Body of pancreas (tissue), 4 donors: ENCODE measurements at regions not wholly inside any gene's neighbourhood (a gene's known extent, or its start where the extent isn't known, plus 50 kb on each side); places are given as distances from the start of the nearest gene placed in this dataset.

Experiments
- ATAC-seq: fragments of 150-250 bp; one replicate; pipeline ENCODE4 v1.9.1; 2016
- DNase-seq, 4 donors: peaks; one replicate each; pipeline ENCODE4 v3.0.0-alpha.2; 2019
- H3K27ac ChIP-seq, 4 donors: fragments of 200-600 bp; sonication (generic); 1 replicate in 3 of 4; 2 replicates in 1 of 4; pipeline versions ENCODE4 v1.5.1 to v1.6.1; 2016 to 2019; ENCODE audit warnings: mild to moderate bottlenecking in 1 of 4, mixed read lengths in 1 of 4, moderate library complexity in 1 of 4
- H3K27me3 ChIP-seq, 2 donors: fragments of 200-600 bp; sonication (generic); one replicate each; pipeline ENCODE4 v1.6.0; 2016; ENCODE audit warnings: mild to moderate bottlenecking in 1 of 2
- H3K36me3 ChIP-seq, 2 donors: fragments of 200-600 bp; sonication (generic); replicated peaks in 1 of 2; 2 replicates each; pipeline ENCODE4 v1.5.1; 2016; ENCODE audit warnings: low read depth in 2 of 2; ENCODE audit not compliant: insufficient read depth in 1 of 2
- H3K4me1 ChIP-seq: fragments of 200-600 bp; sonication (generic); one replicate; pipeline ENCODE4 v1.6.0; 2016
- H3K4me3 ChIP-seq, 2 donors: fragments of 200-600 bp; sonication (generic); 1 replicate in 1 of 2; 2 replicates in 1 of 2; pipeline ENCODE4 v1.5.1; 2016 to 2019
- H3K9me3 ChIP-seq, 3 donors: fragments of 200-600 bp; sonication (generic); 1 replicate in 2 of 3; 2 replicates in 1 of 3; pipeline ENCODE4 v1.5.1; 2016
- CTCF ChIP-seq, 7 experiments: fragments of 450-650 bp in 4 of 7; fragments of 200-600 bp in 3 of 7; sonication (generic) in 3 of 7; IDR thresholded peaks; one replicate each; pipeline ENCODE4 v1.5.1; 2016 to 2019; ENCODE audit warnings: antibody characterized with exemption in 7 of 7
- POLR2A ChIP-seq, 3 donors: fragments of 450-650 bp; IDR thresholded peaks; one replicate each; pipeline ENCODE4 v1.6.1; 2016; ENCODE audit warnings: antibody characterized with exemption in 3 of 3, mild to moderate bottlenecking in 2 of 3
- WGBS, 2 donors: methylation state at CpG; one replicate each; pipeline ENCODE4 v1.1.5; 2017; 5-methylcytosine and 5-hydroxymethylcytosine counted together
- intact Hi-C: fragments of 100-400 bp; cut with DNase I; formaldehyde crosslinking; loops from one replicate; pipeline ENCODE4 v1.15.1; 2023

- DNase-seq (no peak), ATAC-seq (no peak)
- no peaks in the 10 kb centered on the region for H3K9me3 ChIP-seq
- H3K4me1 ChIP-seq = peaks cover 36% of the 10 kb centered on the region
- no peak overlapping the region for H3K4me3 ChIP-seq
- no peaks in the 10 kb centered on the region for H3K36me3 ChIP-seq
- WGBS, 2 donors = 74 to 83% methylated on average over 2 of the region's 2 CpGs
- no peak for TF ChIP-seq POLR2A (IDR thresholded peaks at IDR 0.05)
- TF ChIP-seq CTCF (IDR thresholded peaks at IDR 0.05) = no peak
- H3K27ac ChIP-seq = peak overlapping the region in 3 of 4 donors; percentile 90 to 92 (median 90)
- intact Hi-C loops = no loop called here
- H3K27me3 ChIP-seq = no peaks in the 10 kb centered on the region
Measured at GRCh38 chr1:201711811-201712210, 117.1 kb upstream of the IPO9 start.

GRCh38 chr1:201712387-201713085 lies 116.4 kb upstream of the IPO9 start:
- no peak overlapping the region for H3K4me3 ChIP-seq
- H3K9me3 ChIP-seq = no peaks in the 10 kb centered on the region
- peaks cover 36% of the 10 kb centered on the region for H3K4me1 ChIP-seq
- WGBS, 2 donors = 82 to 83% methylated on average over 5 to 7 of the region's 7 CpGs
- H3K27me3 ChIP-seq = no peaks in the 10 kb centered on the region
- H3K36me3 ChIP-seq = no peaks in the 10 kb centered on the region
- no peak for ATAC-seq
- H3K27ac ChIP-seq = peak overlapping the region; percentile 90 to 92 (median 90)
- intact Hi-C loops = no loop called here
- no peak for DNase-seq
- TF ChIP-seq CTCF (IDR thresholded peaks at IDR 0.05) (no peak), POLR2A (IDR thresholded peaks at IDR 0.05) (no peak)

GRCh38 chr1:201713086-201713810 lies 115.7 kb upstream of the IPO9 start:
- DNase-seq (peak; percentile 88 to 99 (median 96)), ATAC-seq (peak; percentile 95)
- TF ChIP-seq POLR2A (IDR thresholded peaks at IDR 0.05) (peak; percentile 27 to 62 (median 51)), CTCF (IDR thresholded peaks at IDR 0.05) (no peak)
- Histone ChIP-seq H3K9me3 (no peaks in the 10 kb centered on the region), H3K27ac (peak overlapping the region; percentile 90 to 92 (median 90)), H3K4me3 (no peak overlapping the region), H3K27me3 (no peaks in the 10 kb centered on the region), H3K4me1 (peaks cover 36% of the 10 kb centered on the region), H3K36me3 (no peaks in the 10 kb centered on the region)
- WGBS, 2 donors = 35 to 40% methylated on average over 2 to 3 of the region's 3 CpGs
- intact Hi-C loops = no loop called here

GRCh38 chr1:201714542-201715329 lies 114.2 kb upstream of the IPO9 start:
- Histone ChIP-seq H3K9me3 (no peaks in the 10 kb centered on the region), H3K36me3 (no peaks in the 10 kb centered on the region), H3K4me1 (peaks cover 44% of the 10 kb centered on the region), H3K27me3 (no peaks in the 10 kb centered on the region), H3K27ac (peak overlapping the region; percentile 71 to 91 (median 90)), H3K4me3 (no peak overlapping the region)
- ATAC-seq (peak; percentile 48), DNase-seq (peak; percentile 51 to 92 (median 73))
- TF ChIP-seq POLR2A (IDR thresholded peaks at IDR 0.05) (peak in 2 of 3 donors; percentile 31 to 39), CTCF (IDR thresholded peaks at IDR 0.05) (no peak)
- intact Hi-C loops = no loop called here
- 67 to 72% methylated on average over 8 to 9 of the region's 9 CpGs for WGBS, 2 donors
